Peyer's patch (tissue), 4 donors: ENCODE measurements at regions not wholly inside any gene's neighbourhood (a gene's known extent, or its start where the extent isn't known, plus 50 kb on each side); places are given as distances from the start of the nearest gene placed in this dataset.

Experiments used
- DNase-seq, 3 donors: peaks; one replicate each; pipeline ENCODE4 v3.0.0-alpha.2; 2017 to 2019
- H3K27ac ChIP-seq, 4 donors: fragments of 200-600 bp; sonication (generic); one replicate each; pipeline ENCODE4 v1.5.1; 2016 to 2019
- H3K27me3 ChIP-seq, 2 donors: fragments of 200-600 bp; sonication (generic); one replicate each; pipeline ENCODE4 v1.5.1; 2019
- H3K36me3 ChIP-seq, 3 donors: fragments of 200-600 bp; sonication (generic); one replicate each; pipeline ENCODE4 v1.5.1; 2016 to 2019
- H3K4me1 ChIP-seq, 4 donors: fragments of 200-600 bp; sonication (generic); one replicate each; pipeline ENCODE4 v1.5.1; 2016 to 2019
- H3K4me3 ChIP-seq, 4 donors: fragments of 200-600 bp; sonication (generic); 1 replicate in 3 of 4; 2 replicates in 1 of 4; pipeline ENCODE4 v1.5.1; 2016 to 2019; ENCODE audit warnings: mild to moderate bottlenecking in 1 of 4
- H3K9me3 ChIP-seq, 4 donors: fragments of 200-600 bp; sonication (generic); one replicate each; pipeline ENCODE4 v1.5.1; 2016 to 2019; ENCODE audit warnings: mild to moderate bottlenecking in 1 of 4
- CTCF ChIP-seq, 6 experiments: fragments of 450-650 bp in 4 of 6; fragments of 200-600 bp in 2 of 6; sonication (generic) in 1 of 6; IDR thresholded peaks; one replicate each; pipeline ENCODE4 v1.5.1; 2017 to 2019; ENCODE audit warnings: antibody characterized with exemption in 6 of 6, mild to moderate bottlenecking in 3 of 6, moderate library complexity in 1 of 6
- POLR2A ChIP-seq, 2 donors: fragments of 450-650 bp; IDR thresholded peaks; one replicate each; pipeline ENCODE4 v1.5.1; 2017; ENCODE audit warnings: antibody characterized with exemption in 2 of 2, mild to moderate bottlenecking in 2 of 2, moderate library complexity in 2 of 2

DNA sequence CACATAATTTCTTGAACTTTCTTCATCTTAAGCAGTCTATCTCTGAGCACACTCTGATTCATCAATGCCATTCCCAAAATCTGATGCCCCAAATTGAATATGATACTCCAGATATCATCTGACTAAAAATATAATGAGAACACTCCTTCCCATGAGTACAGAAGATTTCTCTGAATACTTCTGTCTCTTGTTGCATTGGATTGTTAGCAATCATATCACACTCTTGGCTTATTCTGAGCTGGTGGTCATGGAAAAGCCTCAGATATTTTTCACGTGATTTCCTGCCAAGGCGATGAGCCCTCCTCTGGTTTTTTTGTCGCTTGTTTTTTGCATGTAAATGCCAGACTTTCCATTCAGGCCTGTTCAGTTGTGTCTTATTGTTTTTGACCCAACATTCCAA lies 87.2 kb downstream of the NOG start:
- H3K27me3 ChIP-seq, result peaks cover 0 to 5% of the 10 kb centered on the region in 2 donors

GRCh38 chr17:56681561-56682266 lies 88.2 kb downstream of the NOG start:
- no peak overlapping the region for H3K4me3 ChIP-seq
- peaks cover 0 to 5% of the 10 kb centered on the region in 2 donors for H3K27me3 ChIP-seq
- H3K9me3 ChIP-seq, result no peaks in the 10 kb centered on the region
- no peak for DNase-seq
- TF ChIP-seq POLR2A (IDR thresholded peaks at IDR 0.05), result no peak
- TF ChIP-seq CTCF (IDR thresholded peaks at IDR 0.05), result no peak
- H3K4me1 ChIP-seq, result peaks cover 0 to 8% (median 0%) of the 10 kb centered on the region in 4 donors
- H3K36me3 ChIP-seq, result no peaks in the 10 kb centered on the region
- H3K27ac ChIP-seq, result no peak overlapping the region

More for the DNA sequence above, 87.2 kb downstream of the NOG start:
- H3K36me3 ChIP-seq, result no peaks in the 10 kb centered on the region
- no peaks in the 10 kb centered on the region for H3K9me3 ChIP-seq
- TF ChIP-seq CTCF (IDR thresholded peaks at IDR 0.05) (no peak), POLR2A (IDR thresholded peaks at IDR 0.05) (no peak)
- H3K4me1 ChIP-seq, result peaks cover 0 to 8% (median 0%) of the 10 kb centered on the region in 4 donors
- DNase-seq, result no peak
- H3K27ac ChIP-seq, result no peak overlapping the region
- no peak overlapping the region for H3K4me3 ChIP-seq

- Histone ChIP-seq H3K36me3 (no peaks in the 10 kb centered on the region), H3K9me3 (no peaks in the 10 kb centered on the region), H3K27me3 (no peaks in the 10 kb centered on the region), H3K4me3 (no peak overlapping the region), H3K27ac (no peak overlapping the region), H3K4me1 (no peaks in the 10 kb centered on the region)
- no peak for DNase-seq
- no peak for TF ChIP-seq CTCF (IDR thresholded peaks at IDR 0.05)
- TF ChIP-seq POLR2A (IDR thresholded peaks at IDR 0.05), result no peak
Observed at GRCh38 chr17:56688151-56688550, 94.7 kb downstream of the NOG start.

- Histone ChIP-seq H3K27ac (no peak overlapping the region), H3K9me3 (no peaks in the 10 kb centered on the region), H3K4me3 (no peak overlapping the region), H3K36me3 (no peaks in the 10 kb centered on the region), H3K27me3 (no peaks in the 10 kb centered on the region), H3K4me1 (no peaks in the 10 kb centered on the region)
- TF ChIP-seq POLR2A (IDR thresholded peaks at IDR 0.05) (no peak), CTCF (IDR thresholded peaks at IDR 0.05) (no peak)
- no peak for DNase-seq
Observed at GRCh38 chr17:56690441-56691291, 97.2 kb downstream of the NOG start.

DNA sequence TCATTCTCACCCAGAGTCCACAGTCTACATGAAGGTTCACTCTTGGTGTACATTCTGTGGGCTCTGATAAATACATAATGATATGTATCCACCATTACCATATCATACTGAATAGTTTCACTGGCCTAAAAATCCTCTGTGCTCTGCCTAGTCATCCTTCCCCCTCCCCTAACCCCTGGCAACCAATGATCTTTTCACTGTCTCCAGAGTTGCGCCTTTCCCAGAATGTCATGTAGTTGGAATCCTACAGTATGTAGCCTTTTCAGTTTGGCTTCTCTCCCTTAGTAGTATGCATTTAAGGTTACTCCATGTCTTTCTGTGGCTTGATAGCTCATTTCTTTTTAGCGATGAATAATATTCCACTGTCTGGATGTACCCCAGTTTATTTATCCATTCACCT lies 101.3 kb downstream of the NOG start:
- H3K27me3 ChIP-seq, result no peaks in the 10 kb centered on the region
- no peak overlapping the region for H3K4me3 ChIP-seq
- H3K27ac ChIP-seq, result no peak overlapping the region
- no peaks in the 10 kb centered on the region for H3K36me3 ChIP-seq
- no peak for DNase-seq
- H3K4me1 ChIP-seq, result no peaks in the 10 kb centered on the region
- no peaks in the 10 kb centered on the region for H3K9me3 ChIP-seq
- no peak for TF ChIP-seq POLR2A (IDR thresholded peaks at IDR 0.05)
- no peak for TF ChIP-seq CTCF (IDR thresholded peaks at IDR 0.05)
